ENCODE measurements at regions not wholly inside any gene's neighbourhood (a gene's known extent, or its start where the extent isn't known, plus 50 kb on each side); places are given as distances from the start of the nearest gene placed in this dataset.

DNA sequence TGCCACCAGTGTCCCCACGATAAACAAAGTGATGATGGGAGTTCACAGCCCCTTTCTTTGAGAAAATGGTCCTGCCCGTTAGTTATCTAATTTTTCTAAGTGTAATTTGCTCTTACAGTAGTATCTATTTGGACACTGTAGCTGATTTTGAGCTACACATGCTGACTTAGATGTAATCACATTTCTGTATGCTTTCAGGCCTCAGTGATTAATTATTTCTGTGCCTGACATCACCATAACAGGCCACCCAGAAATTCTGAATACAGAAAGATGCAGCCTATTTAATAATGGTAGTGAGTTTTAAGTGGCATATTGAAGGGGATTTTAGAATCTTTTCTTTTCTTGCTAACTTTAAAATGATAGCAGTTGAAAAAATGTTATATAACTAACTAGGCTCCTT, 147.6 kb upstream of the ANXA10 start:
- no peak for TF ChIP-seq EZH2 (IDR thresholded peaks at IDR 0.05; ENCODE audit: borderline replicate concordance, low read length)
- TF ChIP-seq, protein P1, sequence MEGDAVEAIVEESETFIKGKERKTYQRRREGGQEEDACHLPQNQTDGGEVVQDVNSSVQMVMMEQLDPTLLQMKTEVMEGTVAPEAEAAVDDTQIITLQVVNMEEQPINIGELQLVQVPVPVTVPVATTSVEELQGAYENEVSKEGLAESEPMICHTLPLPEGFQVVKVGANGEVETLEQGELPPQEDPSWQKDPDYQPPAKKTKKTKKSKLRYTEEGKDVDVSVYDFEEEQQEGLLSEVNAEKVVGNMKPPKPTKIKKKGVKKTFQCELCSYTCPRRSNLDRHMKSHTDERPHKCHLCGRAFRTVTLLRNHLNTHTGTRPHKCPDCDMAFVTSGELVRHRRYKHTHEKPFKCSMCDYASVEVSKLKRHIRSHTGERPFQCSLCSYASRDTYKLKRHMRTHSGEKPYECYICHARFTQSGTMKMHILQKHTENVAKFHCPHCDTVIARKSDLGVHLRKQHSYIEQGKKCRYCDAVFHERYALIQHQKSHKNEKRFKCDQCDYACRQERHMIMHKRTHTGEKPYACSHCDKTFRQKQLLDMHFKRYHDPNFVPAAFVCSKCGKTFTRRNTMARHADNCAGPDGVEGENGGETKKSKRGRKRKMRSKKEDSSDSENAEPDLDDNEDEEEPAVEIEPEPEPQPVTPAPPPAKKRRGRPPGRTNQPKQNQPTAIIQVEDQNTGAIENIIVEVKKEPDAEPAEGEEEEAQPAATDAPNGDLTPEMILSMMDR (IDR thresholded peaks at IDR 0.05; ENCODE audit: low read length): no peak
